Uterus (tissue), 2 donors: ENCODE measurements at regions not wholly inside any gene's neighbourhood (a gene's known extent, or its start where the extent isn't known, plus 50 kb on each side); places are given as distances from the start of the nearest gene placed in this dataset.

Source experiments
- POLR2A ChIP-seq, 2 donors: fragments of 450-650 bp; IDR thresholded peaks; one replicate each; pipeline ENCODE4 v1.6.1; 2016; ENCODE audit warnings: antibody characterized with exemption in 2 of 2, mild to moderate bottlenecking in 1 of 2, moderate library complexity in 1 of 2
- TF ChIP-seq, protein P1 (sequence below), 4 experiments: fragments of 200-600 bp in 2 of 4; fragments of 450-650 bp in 2 of 4; sonication (generic) in 2 of 4; IDR thresholded peaks; one replicate each; pipeline ENCODE4 v1.5.1; 2016 to 2019; ENCODE audit warnings: antibody characterized with exemption in 4 of 4, mild to moderate bottlenecking in 2 of 4, moderate library complexity in 1 of 4

DNA sequence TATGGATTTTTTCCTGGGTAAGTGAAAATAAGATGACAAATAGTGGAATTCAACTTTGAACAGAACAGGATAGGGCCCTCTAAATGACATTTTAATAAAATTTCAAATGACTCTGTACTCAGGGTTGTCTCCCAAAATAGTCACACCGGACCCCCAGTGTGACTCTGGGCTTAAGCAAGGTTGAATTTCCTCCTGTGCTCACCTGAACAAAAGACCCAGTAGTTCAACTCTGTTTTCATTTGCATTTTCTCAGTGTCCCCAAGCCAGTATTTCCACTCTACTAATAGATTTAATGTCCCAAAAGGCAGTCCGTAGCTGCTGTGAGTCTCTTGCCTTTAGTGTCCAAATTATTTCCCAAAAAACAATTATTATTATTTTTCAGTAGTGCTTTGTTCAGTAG is 296.6 kb downstream of the PLOD2 start:
- TF ChIP-seq, protein P1, sequence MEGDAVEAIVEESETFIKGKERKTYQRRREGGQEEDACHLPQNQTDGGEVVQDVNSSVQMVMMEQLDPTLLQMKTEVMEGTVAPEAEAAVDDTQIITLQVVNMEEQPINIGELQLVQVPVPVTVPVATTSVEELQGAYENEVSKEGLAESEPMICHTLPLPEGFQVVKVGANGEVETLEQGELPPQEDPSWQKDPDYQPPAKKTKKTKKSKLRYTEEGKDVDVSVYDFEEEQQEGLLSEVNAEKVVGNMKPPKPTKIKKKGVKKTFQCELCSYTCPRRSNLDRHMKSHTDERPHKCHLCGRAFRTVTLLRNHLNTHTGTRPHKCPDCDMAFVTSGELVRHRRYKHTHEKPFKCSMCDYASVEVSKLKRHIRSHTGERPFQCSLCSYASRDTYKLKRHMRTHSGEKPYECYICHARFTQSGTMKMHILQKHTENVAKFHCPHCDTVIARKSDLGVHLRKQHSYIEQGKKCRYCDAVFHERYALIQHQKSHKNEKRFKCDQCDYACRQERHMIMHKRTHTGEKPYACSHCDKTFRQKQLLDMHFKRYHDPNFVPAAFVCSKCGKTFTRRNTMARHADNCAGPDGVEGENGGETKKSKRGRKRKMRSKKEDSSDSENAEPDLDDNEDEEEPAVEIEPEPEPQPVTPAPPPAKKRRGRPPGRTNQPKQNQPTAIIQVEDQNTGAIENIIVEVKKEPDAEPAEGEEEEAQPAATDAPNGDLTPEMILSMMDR (IDR thresholded peaks at IDR 0.05), result no peak
- TF ChIP-seq POLR2A (IDR thresholded peaks at IDR 0.05), result no peak
